GM18511 (cell line): ENCODE measurements at regions not wholly inside any gene's neighbourhood (a gene's known extent, or its start where the extent isn't known, plus 50 kb on each side); places are given as distances from the start of the nearest gene placed in this dataset.
"Not testable (repeated sequence)": the region's sequence is repeated elsewhere in the genome, so short reads cannot be mapped to it uniquely, and the experiment has no call there.

Experiments
- ATAC-seq: cut with Tn5 transposase; IDR thresholded peaks from one replicate; pipeline ENCODE4 v1.9.1; 2021; ENCODE audit warnings: mild to moderate bottlenecking, moderate library complexity; ENCODE audit not compliant: unreplicated experiment

DNA sequence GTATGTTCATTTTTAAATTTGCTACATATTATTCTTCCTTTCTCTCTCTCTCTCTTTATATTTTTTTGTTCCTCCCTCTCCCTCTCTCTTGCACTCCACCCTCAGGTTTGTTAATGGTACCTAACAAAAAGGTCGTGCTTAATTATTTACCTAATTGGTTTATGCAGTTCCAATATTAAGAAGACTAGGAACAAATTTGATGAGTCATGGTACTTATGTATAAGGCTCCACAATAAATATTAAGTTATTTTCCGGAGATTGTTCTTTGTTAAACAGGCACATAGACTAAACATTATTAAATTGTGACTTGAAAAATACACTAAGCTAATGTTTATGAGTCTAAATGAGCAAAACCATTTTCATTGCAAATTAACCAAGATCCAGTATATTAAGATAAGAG is 1200.8 kb upstream of the ALCAM start:
- no peak for ATAC-seq

DNA sequence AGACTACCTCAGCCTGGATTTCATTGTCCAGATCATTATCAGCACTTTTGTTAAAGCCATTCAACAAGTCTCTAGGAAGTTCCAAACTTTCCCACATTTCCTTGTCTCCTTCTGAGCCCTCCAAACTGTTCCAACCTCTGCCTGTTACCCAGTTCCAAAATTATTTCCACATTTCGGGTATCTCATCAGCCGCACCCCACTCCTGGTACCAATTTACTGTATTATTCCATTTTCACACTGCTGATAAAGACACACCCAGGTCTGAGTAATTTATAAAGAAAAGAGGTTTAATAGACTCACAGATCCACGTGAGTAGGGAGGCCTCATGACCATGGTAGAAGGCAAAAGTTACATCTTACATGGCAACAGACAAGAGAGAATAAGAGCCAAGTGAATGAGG is 1198.3 kb upstream of the ALCAM start:
- no peak for ATAC-seq

DNA sequence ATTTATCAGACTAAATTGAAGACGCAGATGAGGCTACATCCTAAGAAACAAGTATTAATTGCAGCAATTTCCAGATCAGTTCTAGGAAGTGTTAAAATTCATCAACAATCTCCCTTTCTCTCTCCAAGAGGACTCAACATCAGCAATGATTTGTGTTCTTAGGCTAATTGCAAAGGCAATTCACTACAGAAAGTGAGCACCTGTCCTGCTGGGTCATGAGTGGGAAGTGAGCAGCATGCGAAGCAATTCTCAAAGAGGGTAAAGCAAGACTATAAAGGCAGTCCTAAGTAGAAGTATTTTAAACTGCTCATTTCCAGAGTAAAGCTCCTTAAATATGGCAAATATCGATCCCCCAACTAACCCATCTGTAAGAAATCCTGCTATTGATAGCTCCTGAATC is 1191.0 kb upstream of the ALCAM start:
- ATAC-seq = no peak

DNA sequence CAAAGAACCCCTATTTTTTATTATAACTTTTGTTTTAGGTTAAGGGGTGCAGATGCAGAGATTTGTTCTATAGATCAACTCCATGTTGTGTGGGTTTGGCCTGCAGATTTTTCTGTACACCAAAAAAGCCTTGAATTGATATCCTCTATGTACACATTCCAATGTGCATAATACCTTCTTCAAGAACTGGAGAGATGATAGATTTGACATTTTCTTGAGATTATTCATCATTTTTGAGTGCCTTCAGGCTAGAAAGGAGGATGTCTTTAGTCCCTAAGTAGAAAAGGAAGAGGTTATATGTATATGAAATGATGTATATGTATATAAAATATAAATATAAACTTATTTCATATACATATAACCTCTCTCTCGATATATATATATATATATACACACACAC is 1190.0 kb upstream of the ALCAM start:
- no peak for ATAC-seq

GRCh38 chr3:104178680-104179079 is 1188.0 kb upstream of the ALCAM start:
- no peak for ATAC-seq

DNA sequence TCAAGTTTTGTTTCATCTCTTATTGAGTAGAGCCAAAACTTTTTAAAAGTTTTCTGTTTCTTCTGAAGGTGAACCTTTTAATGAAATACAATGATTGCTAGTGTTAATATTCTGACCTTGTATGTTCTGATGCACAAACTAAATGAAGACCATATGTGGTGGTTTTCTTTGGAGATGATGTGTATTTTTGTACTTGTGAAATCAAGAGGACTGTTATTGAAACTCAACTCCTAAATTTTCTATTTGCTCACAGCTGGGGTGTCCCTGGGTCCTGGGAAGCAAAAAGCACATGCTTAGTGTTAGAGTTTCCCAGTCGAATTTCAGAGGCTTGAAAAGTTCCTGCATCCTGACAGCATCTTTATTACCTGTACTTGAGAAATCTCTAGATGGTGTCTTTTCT is 1185.8 kb upstream of the ALCAM start:
- no peak for ATAC-seq

GRCh38 chr3:104190681-104191080 is 1176.0 kb upstream of the ALCAM start:
- ATAC-seq = no peak

DNA sequence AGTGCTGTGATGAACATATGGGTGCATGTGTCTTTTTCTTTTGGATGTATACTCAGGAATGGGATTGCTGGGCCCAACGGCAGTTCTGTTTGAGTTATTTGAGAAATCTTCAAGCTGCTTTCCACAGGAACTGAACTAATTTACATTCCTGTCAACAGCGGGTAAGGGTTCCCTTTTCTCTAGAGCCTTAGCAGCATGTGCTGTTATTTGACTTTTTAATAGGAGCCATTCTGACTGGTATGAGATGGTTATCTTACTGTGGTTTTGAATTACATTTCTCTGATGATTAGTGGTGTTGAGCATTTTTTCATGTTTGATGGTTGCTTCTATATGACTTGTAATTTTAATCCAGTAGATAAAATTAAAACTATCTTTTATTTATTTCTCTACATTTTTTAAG is 1168.6 kb upstream of the ALCAM start:
- no peak for ATAC-seq

- no peak for ATAC-seq
These were observed 1159.8 kb upstream of the ALCAM start for GRCh38 chr3:104206925-104207324.

DNA sequence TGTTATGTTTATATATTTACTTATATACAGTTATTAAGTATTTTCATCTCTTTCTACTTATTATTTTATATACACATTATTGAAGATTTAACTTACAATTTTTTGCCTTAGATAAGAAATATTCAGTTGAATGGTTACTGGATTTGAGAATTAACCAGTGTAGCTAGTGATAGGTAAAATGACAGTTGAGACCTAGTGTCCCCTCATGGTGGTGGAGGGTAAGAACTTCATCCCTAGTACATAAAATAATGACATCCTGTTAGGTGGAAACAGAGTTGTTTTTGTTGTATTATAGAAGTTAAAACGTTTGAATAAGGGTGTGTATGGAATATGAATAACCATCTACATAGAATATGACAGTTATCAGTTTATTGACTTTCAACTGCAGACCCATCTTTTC is 1152.4 kb upstream of the ALCAM start:
- no peak for ATAC-seq

DNA sequence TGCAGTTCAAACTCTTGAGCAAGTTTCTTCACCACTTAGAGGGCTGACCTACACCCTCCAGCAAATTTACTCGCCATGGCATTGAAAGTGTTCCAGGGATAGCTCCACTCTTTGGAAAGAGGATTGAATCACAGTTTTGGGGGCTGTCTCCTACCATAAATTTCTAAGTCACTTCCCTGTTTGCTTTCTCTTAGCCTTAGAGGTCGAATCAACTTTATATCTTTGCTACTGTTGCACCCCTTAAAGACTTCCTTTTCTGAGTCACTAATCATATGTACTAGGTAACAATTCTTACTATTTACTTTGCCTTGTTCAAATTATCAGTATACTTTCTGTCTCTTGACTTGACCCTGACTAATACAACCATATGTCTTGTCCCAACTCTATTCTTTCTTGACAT is 1151.8 kb upstream of the ALCAM start:
- no peak for ATAC-seq

GRCh38 chr3:104219046-104219445 is 1147.7 kb upstream of the ALCAM start:
- not testable (repeated sequence) for ATAC-seq

GRCh38 chr3:104234442-104235194 is 1132.1 kb upstream of the ALCAM start:
- no peak for ATAC-seq

GRCh38 chr3:104244680-104245220 is 1122.0 kb upstream of the ALCAM start:
- ATAC-seq = no peak

DNA sequence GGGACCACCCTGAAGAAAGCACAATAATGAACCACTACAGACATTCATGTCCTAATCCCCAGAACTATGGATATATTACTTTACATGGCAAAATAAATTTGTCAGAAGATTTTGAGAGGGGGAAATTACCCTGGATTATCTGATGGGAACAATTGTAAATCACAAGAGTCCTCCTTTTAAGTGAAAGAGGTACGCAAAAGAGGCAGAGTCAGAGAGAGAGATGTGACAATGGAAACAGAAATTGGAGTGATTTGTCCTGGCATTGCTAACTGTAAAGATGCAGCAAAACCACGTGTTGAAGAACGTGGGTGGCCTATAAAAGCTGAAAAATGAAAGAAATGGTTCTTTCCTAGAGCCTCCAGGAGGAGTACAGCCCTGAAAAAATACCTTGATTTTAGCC is 1121.4 kb upstream of the ALCAM start:
- no peak for ATAC-seq

DNA sequence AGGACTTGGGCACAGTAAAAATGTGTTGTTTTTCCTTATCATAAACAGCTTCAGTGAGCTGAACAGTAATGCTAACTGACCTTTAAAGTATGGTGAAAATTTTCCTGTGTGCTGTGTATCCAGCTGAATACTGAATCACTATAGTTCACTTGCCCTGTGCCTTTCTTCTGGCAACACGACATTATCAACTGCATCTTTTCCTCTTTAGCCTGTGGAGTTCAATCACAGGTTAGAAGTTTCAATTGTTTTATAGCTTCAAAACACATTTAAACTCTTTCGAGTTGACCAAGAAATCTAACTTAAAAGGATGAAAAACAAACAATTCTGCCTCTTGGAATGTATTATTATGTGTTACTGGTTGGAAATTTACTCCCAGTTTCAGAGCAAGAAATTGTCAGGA is 1120.7 kb upstream of the ALCAM start:
- ATAC-seq = no peak

- no peak for ATAC-seq
These were observed 1109.2 kb upstream of the ALCAM start for GRCh38 chr3:104257486-104257885.

DNA sequence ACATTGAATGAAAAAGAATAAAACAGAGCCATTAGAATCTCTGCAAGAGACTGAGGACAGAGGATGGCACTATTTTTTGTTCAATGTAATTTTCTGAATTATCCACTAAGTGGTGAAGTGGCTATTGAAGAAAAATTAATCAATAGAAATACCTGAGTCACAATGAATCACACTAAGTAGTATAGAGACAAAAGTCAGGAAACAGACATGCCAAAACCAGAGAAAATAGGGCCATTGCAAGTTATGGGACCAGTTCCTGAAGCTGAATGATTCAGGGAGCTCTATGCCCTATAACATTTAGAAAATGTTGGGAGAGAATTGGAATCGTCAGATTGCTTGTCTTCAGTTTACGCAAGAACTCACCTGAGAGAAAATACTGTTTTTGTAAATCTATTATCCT is 1103.2 kb upstream of the ALCAM start:
- ATAC-seq = no peak

- not testable (repeated sequence) for ATAC-seq
These were observed 1100.5 kb upstream of the ALCAM start for GRCh38 chr3:104266219-104266618.

DNA sequence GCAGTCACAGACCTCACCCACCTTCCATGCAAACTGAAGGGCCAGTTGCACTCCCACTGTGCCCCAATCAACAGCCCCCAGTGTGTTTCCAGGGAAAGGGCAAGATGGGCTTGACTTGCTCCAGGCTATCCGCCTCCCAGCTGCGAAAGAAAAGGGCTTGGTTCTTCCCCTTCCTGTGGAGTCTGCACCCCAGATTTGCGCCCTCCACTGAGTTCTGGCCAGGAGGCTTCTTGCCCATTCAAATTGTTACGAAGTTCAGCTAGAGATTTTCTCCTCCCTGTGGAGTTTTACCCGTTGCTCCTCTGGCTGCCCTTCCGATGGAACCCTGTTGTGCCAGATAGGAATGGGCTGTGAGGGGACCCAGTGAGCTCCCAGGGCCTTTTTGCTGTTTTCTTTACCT is 1096.9 kb upstream of the ALCAM start:
- no peak for ATAC-seq

DNA sequence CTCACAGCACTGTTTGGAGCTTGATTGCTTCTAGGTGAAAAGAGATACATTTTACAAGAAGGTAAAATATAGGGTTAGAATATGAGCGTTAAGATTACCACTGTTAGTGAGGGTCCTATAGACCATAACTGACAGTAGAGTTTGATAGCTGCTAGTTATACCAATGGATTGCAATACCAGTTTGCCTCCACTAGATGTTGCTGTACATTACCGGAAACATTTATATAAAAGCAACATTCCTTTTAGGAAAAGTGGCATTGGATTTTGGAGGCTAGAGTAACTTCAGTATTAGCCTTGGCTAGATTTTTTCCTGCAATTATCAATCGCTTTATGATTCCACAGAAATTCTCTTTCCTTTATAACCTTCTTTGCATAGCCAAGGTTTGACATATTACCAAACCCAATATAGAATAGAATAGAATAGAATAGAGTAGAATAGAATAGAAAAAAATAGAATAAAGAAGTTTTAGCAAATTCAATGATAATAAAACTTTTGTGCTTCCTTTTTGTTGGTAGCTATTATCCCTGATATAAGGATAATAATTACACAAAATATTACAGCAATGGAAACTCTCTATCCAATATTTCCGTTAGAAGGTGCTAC is 1093.6 kb upstream of the ALCAM start:
- ATAC-seq = peak; percentile 74

DNA sequence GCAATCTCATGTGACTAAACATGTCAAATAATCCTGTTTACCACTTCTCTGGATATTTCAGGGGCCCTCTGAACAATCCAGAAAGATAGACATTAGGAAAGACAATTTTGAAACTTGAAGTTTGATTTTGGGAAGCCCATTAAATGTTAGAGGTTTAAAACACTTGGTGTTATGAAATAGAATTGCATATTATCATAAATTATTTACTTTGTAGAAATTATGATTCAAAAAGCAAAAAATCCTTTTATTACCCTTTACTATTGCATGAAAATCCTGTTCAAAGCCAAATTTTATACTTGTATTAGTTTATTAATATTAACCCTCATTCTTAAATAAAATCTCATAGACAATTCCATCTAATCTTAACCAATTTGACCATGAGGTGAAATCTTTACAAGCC is 1091.5 kb upstream of the ALCAM start:
- no peak for ATAC-seq

DNA sequence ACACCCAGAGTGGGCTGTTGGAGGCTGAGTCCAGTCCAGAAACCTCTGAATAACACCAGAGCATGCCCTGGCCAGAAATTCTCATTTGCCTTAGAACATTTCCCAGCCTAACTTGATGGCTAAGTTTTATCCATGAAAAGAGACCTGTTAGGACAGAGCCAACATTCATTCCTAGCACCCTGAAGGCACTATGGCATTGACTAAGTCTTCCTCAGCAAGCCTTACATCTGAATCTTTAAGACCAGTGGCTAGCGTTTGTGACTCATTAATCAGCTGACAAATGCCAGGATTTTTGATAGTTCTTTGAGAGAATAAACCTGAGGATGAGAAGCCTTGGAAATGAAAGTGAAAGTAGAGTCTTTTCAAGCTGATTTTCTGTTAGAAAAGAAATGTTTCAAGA is 1087.1 kb upstream of the ALCAM start:
- ATAC-seq = no peak
